ENCODE measurements at regions not wholly inside any gene's neighbourhood (a gene's known extent, or its start where the extent isn't known, plus 50 kb on each side); places are given as distances from the start of the nearest gene placed in this dataset.
A peak's percentile ranks its signal among the peaks of the same experiment; 100 is the strongest.

- intact Hi-C loops (cut with micrococcal nuclease; ENCODE audit: unreplicated experiment): loop anchor here (5.0 kb wide), 1 partner anchor 815 kb away; no protein-coding TSS in a partner anchor
- no TSS peak for BruUV-seq (replicated peaks)
Measured at GRCh38 chr13:38582133-38582532, 104.7 kb upstream of the FREM2 start.

DNA sequence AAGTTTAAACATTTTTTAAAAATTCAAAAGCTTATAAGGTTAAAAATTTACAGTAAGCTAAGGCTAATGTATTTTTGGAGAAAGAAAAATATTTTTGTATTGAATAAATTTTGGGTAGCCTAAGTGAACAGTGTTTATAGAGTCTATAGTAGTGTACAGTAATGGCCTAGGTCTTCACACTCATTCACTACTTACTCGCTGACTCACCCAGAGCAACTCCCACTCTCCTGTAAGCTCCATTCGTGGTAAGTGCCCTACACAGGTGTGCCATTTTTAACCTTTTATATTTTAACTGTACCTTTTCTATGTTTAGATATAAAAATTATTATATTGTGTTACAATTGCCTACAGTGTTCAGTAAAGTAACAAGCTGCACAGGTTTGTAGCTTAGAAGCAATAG, 96.6 kb upstream of the FREM2 start:
- H3K36me3 ChIP-seq (ENCODE audit: insufficient read depth, low read length): no peaks in the 10 kb centered on the region
- H3K4me3 ChIP-seq (ENCODE audit: low read depth, low read length, poor library complexity, severe bottlenecking): no peak overlapping the region
- H3K27ac ChIP-seq (ENCODE audit: low read depth, low read length, poor library complexity, severe bottlenecking): no peak overlapping the region
- TF ChIP-seq, protein P1, sequence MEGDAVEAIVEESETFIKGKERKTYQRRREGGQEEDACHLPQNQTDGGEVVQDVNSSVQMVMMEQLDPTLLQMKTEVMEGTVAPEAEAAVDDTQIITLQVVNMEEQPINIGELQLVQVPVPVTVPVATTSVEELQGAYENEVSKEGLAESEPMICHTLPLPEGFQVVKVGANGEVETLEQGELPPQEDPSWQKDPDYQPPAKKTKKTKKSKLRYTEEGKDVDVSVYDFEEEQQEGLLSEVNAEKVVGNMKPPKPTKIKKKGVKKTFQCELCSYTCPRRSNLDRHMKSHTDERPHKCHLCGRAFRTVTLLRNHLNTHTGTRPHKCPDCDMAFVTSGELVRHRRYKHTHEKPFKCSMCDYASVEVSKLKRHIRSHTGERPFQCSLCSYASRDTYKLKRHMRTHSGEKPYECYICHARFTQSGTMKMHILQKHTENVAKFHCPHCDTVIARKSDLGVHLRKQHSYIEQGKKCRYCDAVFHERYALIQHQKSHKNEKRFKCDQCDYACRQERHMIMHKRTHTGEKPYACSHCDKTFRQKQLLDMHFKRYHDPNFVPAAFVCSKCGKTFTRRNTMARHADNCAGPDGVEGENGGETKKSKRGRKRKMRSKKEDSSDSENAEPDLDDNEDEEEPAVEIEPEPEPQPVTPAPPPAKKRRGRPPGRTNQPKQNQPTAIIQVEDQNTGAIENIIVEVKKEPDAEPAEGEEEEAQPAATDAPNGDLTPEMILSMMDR (conservative IDR thresholded peaks at IDR 0.05; ENCODE audit: low read length): no peak
- TF ChIP-seq EZH2phosphoT487 (IDR thresholded peaks at IDR 0.05; ENCODE audit: borderline replicate concordance, low read depth, low read length): no peak
- no TSS peak for BruUV-seq (replicated peaks)
- no peaks in the 10 kb centered on the region for H3K4me1 ChIP-seq (ENCODE audit: insufficient read depth, low read length, poor library complexity, severe bottlenecking)
- no peak for DNase-seq (ENCODE audit: low spot score)
- ChIA-PET CTCF (ENCODE audit: unreplicated experiment) (no interaction called here), POLR2A (no interaction called here)
- intact Hi-C loops (cut with micrococcal nuclease; ENCODE audit: unreplicated experiment): no loop called here
- no peaks in the 10 kb centered on the region for H4K20me1 ChIP-seq (ENCODE audit: insufficient read depth, low read length)
- H2AFZ ChIP-seq (ENCODE audit: low read length): no peak overlapping the region
- H3K9me2 ChIP-seq (ENCODE audit: insufficient read depth, low read length): no peaks in the 10 kb centered on the region
- no peaks in the 10 kb centered on the region for H3K79me2 ChIP-seq (ENCODE audit: insufficient read depth, low read depth, low read length)
- H3K4me2 ChIP-seq (ENCODE audit: low read length): no peak overlapping the region
- H3K9me3 ChIP-seq (ENCODE audit: low read length): no peaks in the 10 kb centered on the region

More at GRCh38 chr13:38582133-38582532, 104.7 kb upstream of the FREM2 start:
- peak; percentile 41 for DNase-seq (ENCODE audit: low spot score)
- TF ChIP-seq EZH2phosphoT487 (IDR thresholded peaks at IDR 0.05; ENCODE audit: borderline replicate concordance, low read depth, low read length): no peak
- TF ChIP-seq, protein P1 (conservative IDR thresholded peaks at IDR 0.05; ENCODE audit: low read length): peak; percentile 81
- H3K9me2 ChIP-seq (ENCODE audit: insufficient read depth, low read length): no peaks in the 10 kb centered on the region
- H3K27ac ChIP-seq (ENCODE audit: low read depth, low read length, poor library complexity, severe bottlenecking): no peak overlapping the region
- no peaks in the 10 kb centered on the region for H3K9me3 ChIP-seq (ENCODE audit: low read length)
- POLR2A ChIA-PET: no interaction called here
- CTCF ChIA-PET (ENCODE audit: unreplicated experiment): no interaction called here
- H3K36me3 ChIP-seq (ENCODE audit: insufficient read depth, low read length): no peaks in the 10 kb centered on the region
- H4K20me1 ChIP-seq (ENCODE audit: insufficient read depth, low read length): no peaks in the 10 kb centered on the region
- H3K79me2 ChIP-seq (ENCODE audit: insufficient read depth, low read depth, low read length): no peaks in the 10 kb centered on the region
- no peak overlapping the region for H2AFZ ChIP-seq (ENCODE audit: low read length)
- no peak overlapping the region for H3K4me3 ChIP-seq (ENCODE audit: low read depth, low read length, poor library complexity, severe bottlenecking)
- no peak overlapping the region for H3K4me2 ChIP-seq (ENCODE audit: low read length)
- no peaks in the 10 kb centered on the region for H3K4me1 ChIP-seq (ENCODE audit: insufficient read depth, low read length, poor library complexity, severe bottlenecking)

DNA sequence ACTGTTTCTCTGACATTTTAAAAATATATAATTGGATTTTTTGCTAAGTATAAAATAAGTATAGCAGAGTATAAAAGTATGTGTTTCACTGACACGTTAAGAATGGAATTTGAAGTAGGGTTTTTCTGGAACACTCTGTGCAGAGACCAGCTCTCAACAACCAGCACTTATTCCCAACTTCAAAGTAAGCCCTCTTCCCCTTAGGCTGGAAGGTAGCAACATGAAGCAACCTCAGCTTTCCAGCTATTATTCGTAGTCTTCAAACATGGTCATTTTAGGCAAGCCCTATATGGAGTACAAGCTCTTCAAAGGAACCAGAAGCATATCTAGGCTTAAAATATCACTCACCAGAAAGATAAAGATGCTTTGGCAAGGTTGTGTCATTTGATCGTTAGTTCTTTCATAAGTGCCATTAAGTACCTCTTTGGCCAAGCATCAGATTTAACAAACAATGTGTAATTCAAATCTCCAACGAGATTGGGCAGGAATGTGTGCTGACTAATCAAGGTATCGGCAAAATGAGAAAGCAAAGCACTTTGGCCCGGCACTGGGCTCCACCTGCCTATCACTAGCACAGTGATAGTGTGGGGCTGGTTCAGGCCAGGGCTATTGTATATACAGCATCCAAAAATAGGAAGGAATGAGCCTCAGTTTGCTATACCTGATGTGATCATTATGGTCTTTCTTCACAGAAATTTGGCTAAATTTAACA, 95.9 kb upstream of the FREM2 start:
- Histone ChIP-seq H3K36me3 (ENCODE audit: insufficient read depth, low read length) (no peaks in the 10 kb centered on the region), H4K20me1 (ENCODE audit: insufficient read depth, low read length) (no peaks in the 10 kb centered on the region), H3K9me3 (ENCODE audit: low read length) (no peaks in the 10 kb centered on the region), H3K9me2 (ENCODE audit: insufficient read depth, low read length) (no peaks in the 10 kb centered on the region), H3K4me2 (ENCODE audit: low read length) (no peak overlapping the region), H3K4me3 (ENCODE audit: low read depth, low read length, poor library complexity, severe bottlenecking) (no peak overlapping the region), H3K79me2 (ENCODE audit: insufficient read depth, low read depth, low read length) (no peaks in the 10 kb centered on the region), H3K4me1 (ENCODE audit: insufficient read depth, low read length, poor library complexity, severe bottlenecking) (no peaks in the 10 kb centered on the region), H2AFZ (ENCODE audit: low read length) (no peak overlapping the region), H3K27ac (ENCODE audit: low read depth, low read length, poor library complexity, severe bottlenecking) (no peak overlapping the region)
- BruUV-seq (replicated peaks): no TSS peak
- no peak for DNase-seq (ENCODE audit: low spot score)
- POLR2A ChIA-PET: no interaction called here
- intact Hi-C loops (cut with micrococcal nuclease; ENCODE audit: unreplicated experiment): no loop called here
- no peak for TF ChIP-seq EZH2phosphoT487 (IDR thresholded peaks at IDR 0.05; ENCODE audit: borderline replicate concordance, low read depth, low read length)
- TF ChIP-seq, protein P1 (conservative IDR thresholded peaks at IDR 0.05; ENCODE audit: low read length): no peak
- CTCF ChIA-PET (ENCODE audit: unreplicated experiment): no interaction called here

All from OCI-LY7 (cell line).